NT2/D1 (cell line): ENCODE measurements at regions not wholly inside any gene's neighbourhood (a gene's known extent, or its start where the extent isn't known, plus 50 kb on each side); places are given as distances from the start of the nearest gene placed in this dataset.

Experiments
- SUZ12 ChIP-seq: IDR thresholded peaks from 2 replicates; pipeline ENCODE4 v1.6.1; 2011; ENCODE audit not compliant: insufficient read length, insufficient read depth; ENCODE audit errors: extremely low read depth
- YY1 ChIP-seq: IDR thresholded peaks from 2 replicates; pipeline ENCODE4 v1.6.1; 2011; ENCODE audit not compliant: insufficient read length, insufficient read depth
- ZNF274 ChIP-seq: IDR thresholded peaks from 2 replicates; pipeline ENCODE4 v1.6.1; 2011; ENCODE audit warnings: mild to moderate bottlenecking, low read depth, low read length

GRCh38 chr2:19038071-19039015 lies 320.1 kb downstream of the OSR1 start:
- TF ChIP-seq ZNF274 (no peak), SUZ12 (no peak), YY1 (no peak)
